T1000 (cell line): ENCODE measurements at regions not wholly inside any gene's neighbourhood (a gene's known extent, or its start where the extent isn't known, plus 50 kb on each side); places are given as distances from the start of the nearest gene placed in this dataset.

Experiments
- DNase-seq: peaks from one replicate; lab custom pipeline; 2025; ENCODE audit warnings: mixed read lengths; lab: John Stamatoyannopoulos, UW

- DNase-seq = no peak
These were observed 147.9 kb downstream of the IMPG2 start for GRCh38 chr3:101172516-101172915.

- no peak for DNase-seq
These were observed 148.6 kb downstream of the IMPG2 start for GRCh38 chr3:101171681-101172191.

- no peak for DNase-seq
These were observed 149.4 kb downstream of the IMPG2 start for GRCh38 chr3:101170806-101171558.

- DNase-seq = no peak
These were observed 150.2 kb downstream of the IMPG2 start for GRCh38 chr3:101170062-101170771.

GRCh38 chr3:101169516-101169915 is 150.9 kb downstream of the IMPG2 start:
- no peak for DNase-seq

GRCh38 chr3:101167376-101167775 is 153.0 kb downstream of the IMPG2 start:
- no peak for DNase-seq

GRCh38 chr3:101166150-101166549 is 154.2 kb downstream of the IMPG2 start:
- no peak for DNase-seq

- no peak for DNase-seq
These were observed 156.8 kb downstream of the IMPG2 start for GRCh38 chr3:101163554-101163953.

- DNase-seq = no peak
These were observed 160.9 kb downstream of the IMPG2 start for GRCh38 chr3:101159478-101159877.

- DNase-seq = no peak
These were observed 162.0 kb downstream of the IMPG2 start for GRCh38 chr3:101158374-101158773.

- DNase-seq = no peak
These were observed 163.5 kb downstream of the IMPG2 start for GRCh38 chr3:101156787-101157345.

GRCh38 chr3:101155825-101156224 is 162.6 kb upstream of the ABI3BP start:
- no peak for DNase-seq

- no peak for DNase-seq
These were observed 161.2 kb upstream of the ABI3BP start for GRCh38 chr3:101154401-101154800.

GRCh38 chr3:101151286-101151913 is 158.2 kb upstream of the ABI3BP start:
- DNase-seq = no peak

GRCh38 chr3:101150504-101150903 is 157.3 kb upstream of the ABI3BP start:
- no peak for DNase-seq

GRCh38 chr3:101149707-101150106 is 156.5 kb upstream of the ABI3BP start:
- DNase-seq = no peak

- no peak for DNase-seq
These were observed 156.0 kb upstream of the ABI3BP start for GRCh38 chr3:101149251-101149650.

GRCh38 chr3:101148001-101148400 is 154.8 kb upstream of the ABI3BP start:
- no peak for DNase-seq

GRCh38 chr3:101146946-101147345 is 153.7 kb upstream of the ABI3BP start:
- DNase-seq = no peak

- no peak for DNase-seq
These were observed 150.9 kb upstream of the ABI3BP start for GRCh38 chr3:101144105-101144504.

- no peak for DNase-seq
These were observed 149.8 kb upstream of the ABI3BP start for GRCh38 chr3:101143012-101143411.

- DNase-seq = no peak
These were observed 148.9 kb upstream of the ABI3BP start for GRCh38 chr3:101142160-101142559.

GRCh38 chr3:101141135-101141534 is 147.9 kb upstream of the ABI3BP start:
- no peak for DNase-seq
